IPS DF 6.9 (cell line): ENCODE measurements at regions not wholly inside any gene's neighbourhood (a gene's known extent, or its start where the extent isn't known, plus 50 kb on each side); places are given as distances from the start of the nearest gene placed in this dataset.

Experiments
- DNase-seq: peaks from one replicate; pipeline ENCODE4 v3.0.0-alpha.2; 2013; ENCODE audit warnings: low read depth, low spot score
- H3K27ac ChIP-seq: one replicate; pipeline ENCODE4 v1.5.1; 2013; ENCODE audit warnings: low read length, control low read depth
- H3K27me3 ChIP-seq: 2 replicates; pipeline ENCODE4 v1.6.1; 2013; ENCODE audit warnings: mild to moderate bottlenecking, low read length; ENCODE audit not compliant: control insufficient read depth, insufficient read depth
- H3K36me3 ChIP-seq: 2 replicates; pipeline ENCODE4 v1.6.1; 2013; ENCODE audit warnings: low read length; ENCODE audit not compliant: control insufficient read depth, insufficient read depth
- H3K4me1 ChIP-seq: 2 replicates; pipeline ENCODE4 v1.6.1; 2013; ENCODE audit warnings: low read length; ENCODE audit not compliant: control insufficient read depth, insufficient read depth
- H3K4me3 ChIP-seq: 2 replicates; pipeline ENCODE4 v1.5.1; 2013; ENCODE audit warnings: mild to moderate bottlenecking, low read length
- H3K9me3 ChIP-seq: 2 replicates; pipeline ENCODE4 v1.6.1; 2013; ENCODE audit warnings: low read length, inconsistent platforms; ENCODE audit not compliant: control insufficient read depth, insufficient read depth
- WGBS: extraction: QIAGEN DNeasy Blood & Tissue Kit; methylation state at CpG from one replicate; pipeline ENCODE4 v1.1.7; 2013; ENCODE audit warnings: mixed read lengths, missing lambda C conversion rate; ENCODE audit not compliant: insufficient read length, insufficient coverage; 5-methylcytosine and 5-hydroxymethylcytosine counted together

DNA sequence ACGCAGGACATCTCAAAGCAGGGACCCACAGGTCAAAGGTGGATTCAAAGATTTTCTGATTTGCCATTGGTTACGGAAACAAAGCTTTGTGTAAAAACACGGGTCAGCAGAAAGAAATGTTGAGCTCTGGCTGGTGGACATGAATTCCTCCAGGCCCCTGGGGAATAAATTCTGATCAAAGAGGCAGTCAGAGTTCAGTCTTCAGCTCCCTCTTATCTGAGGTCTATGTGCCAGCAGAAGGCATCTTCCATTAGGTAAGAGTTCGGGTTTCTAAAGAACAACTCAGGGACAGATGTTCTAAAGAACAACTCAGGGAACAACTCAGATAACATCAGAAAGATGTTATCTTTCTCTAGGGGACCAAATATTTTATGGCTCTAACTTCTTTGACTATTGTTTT lies 64.9 kb upstream of the PALS2 start:
- no peaks in the 10 kb centered on the region for H3K36me3 ChIP-seq
- H3K27me3 ChIP-seq: no peaks in the 10 kb centered on the region
- DNase-seq: no peak
- no peaks in the 10 kb centered on the region for H3K9me3 ChIP-seq
- H3K4me3 ChIP-seq: no peak overlapping the region
- no peak overlapping the region for H3K27ac ChIP-seq
- no CpG with 5 or more reads among the region's 4 CpGs for WGBS
- H3K4me1 ChIP-seq: no peaks in the 10 kb centered on the region

DNA sequence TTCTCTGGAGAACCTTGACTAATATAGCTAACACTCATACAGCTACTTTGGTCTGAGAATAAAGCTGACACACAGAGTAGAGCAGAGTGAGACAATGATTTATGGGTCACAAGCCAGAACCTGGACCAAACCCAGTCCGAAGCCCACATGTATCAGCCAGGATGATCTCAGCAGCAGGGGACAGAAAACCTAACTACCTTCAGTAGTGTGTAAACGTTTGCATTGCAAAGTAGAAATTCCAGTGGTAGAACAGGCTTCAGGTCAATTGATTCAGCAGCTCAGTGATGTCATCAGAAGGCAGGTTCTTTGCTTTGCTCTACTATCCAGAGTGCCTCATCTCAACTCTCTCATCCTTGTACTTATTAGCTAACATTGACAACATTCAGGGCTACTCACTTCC lies 62.5 kb upstream of the PALS2 start:
- no peaks in the 10 kb centered on the region for H3K27me3 ChIP-seq
- no peaks in the 10 kb centered on the region for H3K36me3 ChIP-seq
- H3K4me1 ChIP-seq: no peaks in the 10 kb centered on the region
- no peaks in the 10 kb centered on the region for H3K9me3 ChIP-seq
- DNase-seq: no peak
- no peak overlapping the region for H3K4me3 ChIP-seq
- no CpG with 5 or more reads among the region's 2 CpGs for WGBS
- no peak overlapping the region for H3K27ac ChIP-seq

DNA sequence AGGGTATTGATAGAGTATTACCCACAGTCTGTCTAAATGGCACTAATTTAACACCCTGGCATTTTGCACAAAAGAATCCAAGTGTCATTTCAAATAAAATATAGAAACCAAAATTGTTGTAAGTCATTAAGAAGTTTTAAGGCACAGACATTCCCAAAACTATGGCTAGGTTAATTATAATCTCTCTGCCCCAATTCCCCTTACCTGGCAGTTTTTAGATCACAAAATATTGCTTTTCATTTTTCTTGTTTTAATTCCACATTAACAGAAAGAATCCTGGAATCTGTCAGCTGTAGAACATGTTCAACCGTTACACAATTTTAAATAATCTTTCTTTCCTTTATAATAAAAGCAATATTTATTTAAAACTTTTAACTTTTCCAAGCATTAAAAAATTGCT lies 56.1 kb upstream of the PALS2 start:
- H3K4me1 ChIP-seq: peaks cover 2% of the 10 kb centered on the region
- no peaks in the 10 kb centered on the region for H3K27me3 ChIP-seq
- no peak for DNase-seq
- H3K36me3 ChIP-seq: no peaks in the 10 kb centered on the region; the same call in 1 of the 2 replicates
- H3K9me3 ChIP-seq: no peaks in the 10 kb centered on the region
- no peak overlapping the region for H3K4me3 ChIP-seq
- H3K27ac ChIP-seq: no peak overlapping the region
- WGBS: 100% methylated on average over 1 of the region's 1 CpG

DNA sequence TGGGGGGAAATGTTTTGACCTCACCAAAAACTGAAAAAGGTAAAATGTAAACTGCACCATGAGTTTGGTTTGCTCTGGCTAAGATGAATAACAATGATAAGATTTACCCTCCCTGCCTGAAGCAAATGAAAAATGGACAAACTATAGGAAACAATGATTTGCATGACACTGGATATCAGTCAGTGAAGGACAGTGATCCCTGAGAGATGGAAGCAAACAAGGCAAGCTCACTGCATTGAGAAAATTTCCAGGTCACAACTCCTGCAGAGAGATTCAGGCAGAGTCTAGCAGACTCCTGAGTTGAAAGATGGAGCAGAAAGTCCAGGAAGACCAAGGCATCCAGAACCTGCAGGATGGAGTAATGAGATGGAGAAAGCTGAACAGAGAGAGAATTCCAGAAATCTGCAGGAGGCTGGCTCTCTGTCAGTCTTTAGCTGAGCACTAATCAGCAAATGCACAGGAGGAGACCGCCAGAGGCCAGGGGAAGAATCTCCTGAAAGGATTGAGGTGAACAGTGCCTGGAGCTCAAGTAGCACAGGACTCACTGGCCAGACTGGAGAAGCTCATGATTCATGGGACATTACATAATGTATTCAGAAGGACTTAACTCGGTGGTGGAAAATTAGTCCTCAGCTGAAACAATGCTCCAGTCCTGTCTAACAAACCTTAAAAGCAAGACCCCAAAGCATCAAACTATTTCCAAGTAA lies 51.2 kb upstream of the PALS2 start:
- Histone ChIP-seq H3K4me1 (peaks cover 2% of the 10 kb centered on the region), H3K27ac (no peak overlapping the region), H3K27me3 (no peaks in the 10 kb centered on the region), H3K36me3 (no peaks in the 10 kb centered on the region; the same call in 1 of the 2 replicates), H3K9me3 (no peaks in the 10 kb centered on the region), H3K4me3 (no peak overlapping the region)
- WGBS: no CpG with 5 or more reads among the region's 2 CpGs
- DNase-seq: no peak
